GM21528 (cell line): ENCODE measurements at regions not wholly inside any gene's neighbourhood (a gene's known extent, or its start where the extent isn't known, plus 50 kb on each side); places are given as distances from the start of the nearest gene placed in this dataset.

ENCODE experiments used
- ATAC-seq: cut with Tn5 transposase; IDR thresholded peaks from one replicate; pipeline ENCODE4 v1.9.1; 2021; ENCODE audit warnings: mild to moderate bottlenecking, moderate library complexity; ENCODE audit not compliant: unreplicated experiment, low FRiP score

DNA sequence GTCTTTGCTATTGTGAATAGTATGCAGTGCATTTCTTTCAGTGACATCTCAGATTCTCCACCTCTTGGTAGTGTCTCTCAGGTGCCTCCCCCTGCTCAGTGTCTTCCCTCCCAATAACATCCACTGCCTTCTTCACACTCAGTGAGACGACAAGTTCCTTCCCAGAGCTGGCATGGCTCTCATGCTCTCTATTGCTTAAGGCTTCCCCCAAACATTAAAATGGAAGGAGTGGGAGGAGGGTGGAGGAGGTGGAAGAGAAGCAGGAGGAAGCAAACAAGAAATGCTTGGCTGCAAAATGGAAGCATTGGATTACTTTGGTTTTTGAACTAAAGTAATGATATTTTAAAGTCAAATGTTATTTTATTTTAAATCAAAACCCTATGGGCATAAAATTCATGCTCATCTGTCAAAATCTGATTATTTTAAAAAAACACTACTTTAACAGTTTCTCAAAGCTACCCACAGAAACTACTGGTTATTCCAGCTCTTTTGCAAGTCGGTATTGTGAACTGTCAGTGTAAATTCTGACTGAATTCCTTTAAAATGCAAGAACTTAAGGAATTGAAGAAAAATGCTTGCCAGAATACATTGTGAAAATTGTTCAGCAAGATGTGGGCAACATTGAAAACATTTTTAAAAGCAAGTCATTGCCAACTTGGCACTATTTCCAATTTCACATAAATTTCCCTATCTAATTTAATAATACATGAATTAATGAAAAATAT is 727.6 kb upstream of the ARGLU1 start:
- no peak for ATAC-seq

DNA sequence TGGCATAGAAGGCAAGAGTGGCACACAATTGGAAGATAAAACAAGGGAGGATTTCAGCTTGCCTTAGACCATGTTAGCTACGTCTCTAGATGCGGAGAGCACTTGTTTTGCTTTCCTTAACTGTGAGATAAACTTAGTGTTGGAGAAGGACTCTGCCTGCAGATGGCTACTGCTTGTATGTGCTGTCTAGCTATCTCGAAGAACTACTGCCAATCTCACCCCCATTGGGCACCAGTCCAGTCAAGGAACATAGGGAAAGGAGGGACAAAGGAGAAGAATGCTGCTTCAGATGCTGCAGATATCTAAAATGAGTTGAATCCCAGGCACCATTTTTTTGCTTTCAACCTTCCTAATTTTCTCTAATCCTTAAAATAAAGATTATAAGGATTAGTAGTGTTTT is 726.0 kb upstream of the ARGLU1 start:
- no peak for ATAC-seq

DNA sequence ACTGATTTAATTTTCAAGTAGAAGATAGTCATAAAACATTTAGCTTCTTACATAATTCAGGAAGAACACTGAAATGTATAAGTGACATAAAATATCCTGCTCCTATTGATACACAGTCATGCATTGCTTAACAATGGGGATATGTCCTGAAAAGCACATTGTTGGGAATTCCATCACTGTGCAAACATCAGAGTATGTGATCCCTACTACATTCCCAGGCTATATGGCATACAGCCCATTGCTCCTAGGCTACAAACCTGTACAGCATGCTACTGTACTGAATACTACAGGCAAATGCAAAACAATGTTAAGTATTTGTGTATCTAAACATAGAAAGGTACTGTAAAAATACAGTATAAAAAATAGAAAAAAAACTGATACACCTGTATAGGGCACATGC is 723.9 kb upstream of the ARGLU1 start:
- ATAC-seq = no peak

DNA sequence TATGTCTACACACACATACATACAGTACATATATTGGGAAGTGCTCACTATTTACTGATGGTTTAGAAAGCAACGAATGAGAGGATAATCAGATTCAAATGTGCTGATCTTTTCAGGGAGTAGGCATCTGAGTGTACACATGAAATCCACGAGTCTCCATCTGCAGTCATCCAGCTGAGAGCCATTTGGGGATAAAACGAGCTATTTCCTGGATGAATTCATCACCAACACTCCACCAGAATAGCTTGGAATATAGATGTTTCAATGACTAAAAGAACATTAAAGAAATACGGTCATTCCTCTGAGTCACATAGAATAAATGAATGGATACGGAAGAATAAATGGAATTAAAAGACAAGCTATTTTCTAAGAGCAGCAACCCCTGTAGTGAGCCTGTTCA is 721.6 kb upstream of the ARGLU1 start:
- ATAC-seq = no peak

DNA sequence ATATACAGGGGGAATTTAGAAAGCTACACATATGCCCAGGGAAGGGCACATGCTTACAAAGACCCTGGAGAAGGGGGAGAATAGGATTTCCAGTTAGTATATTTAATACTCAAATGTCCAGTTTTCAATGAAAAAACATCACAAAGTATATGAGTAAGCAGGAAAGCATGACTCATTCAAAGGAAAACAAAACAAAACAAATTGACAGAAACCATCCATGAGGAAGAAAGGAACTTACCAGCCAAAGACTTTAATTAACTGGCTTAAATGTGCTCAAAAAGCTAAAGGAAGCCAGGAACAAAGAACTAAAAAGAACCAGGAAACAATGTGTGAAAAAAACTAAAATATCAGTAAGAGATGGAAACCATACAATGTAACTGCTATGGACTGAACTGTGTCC is 716.2 kb upstream of the ARGLU1 start:
- ATAC-seq = no peak

DNA sequence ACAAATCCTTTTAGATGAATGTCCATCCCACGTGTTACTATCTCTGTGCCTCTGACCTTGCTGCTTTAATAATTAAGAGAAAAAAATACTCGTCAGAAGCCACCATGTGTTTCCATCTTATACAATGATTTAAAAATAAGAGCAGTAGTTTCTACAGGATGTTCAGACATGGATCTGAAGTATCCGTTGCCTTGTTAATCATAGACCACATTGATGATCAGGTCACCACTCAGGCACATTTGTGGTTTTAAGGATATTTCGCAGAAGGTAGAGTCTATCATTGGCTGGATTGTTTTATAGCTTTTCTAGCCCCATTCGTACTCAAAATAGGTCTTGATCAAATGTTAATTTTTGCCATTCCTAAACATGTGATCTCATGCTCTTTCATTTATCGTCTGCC is 710.0 kb upstream of the ARGLU1 start:
- no peak for ATAC-seq

DNA sequence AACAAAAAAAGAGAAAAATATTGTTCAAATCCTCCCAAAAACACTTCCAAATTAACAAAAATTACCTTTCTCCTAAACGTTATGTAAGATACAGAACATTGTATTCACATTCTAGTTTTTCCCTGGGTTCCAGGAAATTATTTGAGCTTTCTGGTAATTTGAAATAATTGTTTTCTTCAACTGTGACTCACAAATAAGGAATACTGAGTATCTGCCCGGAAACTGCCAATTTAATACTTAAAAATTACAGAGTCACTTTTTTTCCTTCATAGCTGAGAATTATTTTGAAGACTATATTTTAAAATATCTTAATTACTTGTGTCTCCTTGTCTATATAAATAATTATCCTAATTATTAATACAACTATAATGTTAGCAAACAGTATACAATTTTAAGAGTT is 709.0 kb upstream of the ARGLU1 start:
- ATAC-seq = no peak

DNA sequence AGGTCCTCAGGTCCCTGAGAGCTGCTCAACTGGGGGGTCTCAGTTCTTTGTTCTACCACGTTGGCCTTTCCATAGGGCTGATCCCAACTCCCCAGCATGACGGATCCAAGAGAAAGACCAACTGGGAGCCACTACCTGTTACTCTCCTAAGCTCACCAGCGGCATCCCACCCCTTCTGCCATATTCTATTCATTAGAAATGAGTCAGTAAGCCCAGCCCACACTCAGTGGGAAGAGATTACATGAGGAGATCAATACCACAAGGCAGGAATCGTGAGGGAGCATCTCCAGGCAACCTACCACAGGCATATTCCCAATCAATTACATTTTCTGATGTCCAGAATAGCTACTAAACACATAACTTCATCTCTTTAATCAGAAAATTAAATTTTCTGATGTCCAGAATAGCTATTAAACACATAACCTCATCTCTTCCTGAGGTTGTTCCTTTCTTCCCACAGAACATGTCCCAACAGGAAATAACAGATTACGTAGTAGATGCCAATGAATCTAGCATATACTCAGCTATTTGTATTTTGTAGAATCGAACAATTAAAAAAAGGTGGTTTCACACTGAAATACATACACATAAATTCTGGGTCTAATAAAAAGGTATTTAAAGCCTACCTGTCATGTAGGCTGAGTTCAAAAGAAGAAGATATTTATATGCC is 708.1 kb upstream of the ARGLU1 start:
- ATAC-seq = no peak

DNA sequence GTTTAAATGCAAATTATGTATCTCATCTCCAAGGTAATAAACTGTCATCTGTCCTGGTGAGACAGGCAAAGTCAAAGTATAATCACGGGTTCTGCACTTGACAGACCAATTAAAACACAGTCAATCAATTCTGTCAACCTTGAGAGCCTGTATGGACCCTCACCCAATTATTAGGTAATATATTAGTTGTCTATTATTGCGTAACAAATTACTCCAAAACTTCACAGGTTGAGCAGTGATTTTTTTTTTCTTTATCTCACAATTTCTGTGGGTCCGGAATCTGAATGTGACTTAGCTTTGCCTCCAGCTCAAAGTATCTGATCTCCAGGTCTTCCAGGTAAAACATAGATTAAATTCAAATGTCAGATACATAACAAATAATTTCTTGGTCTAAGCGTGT is 707.4 kb upstream of the ARGLU1 start:
- ATAC-seq = no peak

DNA sequence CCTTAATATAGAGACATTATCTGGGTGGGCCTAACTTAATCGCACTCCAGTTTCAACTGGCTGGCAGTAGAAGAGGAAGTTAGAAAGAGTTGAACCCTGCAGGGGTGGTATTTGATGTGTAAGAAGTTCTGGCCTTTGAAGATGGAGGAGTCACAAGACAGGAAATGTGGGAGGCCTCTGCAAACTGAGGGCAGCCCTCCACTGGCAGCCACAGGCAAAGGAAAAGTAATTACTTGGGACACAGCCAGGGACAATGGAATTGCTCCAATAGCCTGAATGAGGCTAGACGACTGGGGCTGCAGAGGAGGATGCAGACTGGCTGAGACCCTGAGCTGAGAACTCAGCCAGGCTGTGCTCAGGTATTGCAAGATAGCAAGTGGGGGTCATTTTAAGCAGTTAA is 703.3 kb upstream of the ARGLU1 start:
- no peak for ATAC-seq

DNA sequence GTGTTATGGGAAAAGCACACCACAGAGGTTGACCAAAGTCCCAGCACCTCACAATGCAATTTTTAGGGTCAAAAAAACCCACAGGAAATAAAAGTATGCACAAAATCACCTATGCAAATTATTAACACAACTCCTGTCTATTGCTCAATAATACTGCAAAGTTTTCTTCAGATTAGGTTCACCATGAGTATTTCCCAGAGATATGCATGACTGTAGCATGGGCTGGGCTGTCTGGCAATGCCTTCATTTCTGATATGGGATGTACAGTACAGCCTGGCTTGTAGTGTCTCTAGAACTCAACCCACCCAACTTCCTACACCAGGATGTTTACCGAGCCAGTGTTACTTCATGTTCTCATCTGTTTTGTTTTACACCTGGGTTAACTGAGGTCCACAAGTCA is 698.7 kb upstream of the ARGLU1 start:
- no peak for ATAC-seq

DNA sequence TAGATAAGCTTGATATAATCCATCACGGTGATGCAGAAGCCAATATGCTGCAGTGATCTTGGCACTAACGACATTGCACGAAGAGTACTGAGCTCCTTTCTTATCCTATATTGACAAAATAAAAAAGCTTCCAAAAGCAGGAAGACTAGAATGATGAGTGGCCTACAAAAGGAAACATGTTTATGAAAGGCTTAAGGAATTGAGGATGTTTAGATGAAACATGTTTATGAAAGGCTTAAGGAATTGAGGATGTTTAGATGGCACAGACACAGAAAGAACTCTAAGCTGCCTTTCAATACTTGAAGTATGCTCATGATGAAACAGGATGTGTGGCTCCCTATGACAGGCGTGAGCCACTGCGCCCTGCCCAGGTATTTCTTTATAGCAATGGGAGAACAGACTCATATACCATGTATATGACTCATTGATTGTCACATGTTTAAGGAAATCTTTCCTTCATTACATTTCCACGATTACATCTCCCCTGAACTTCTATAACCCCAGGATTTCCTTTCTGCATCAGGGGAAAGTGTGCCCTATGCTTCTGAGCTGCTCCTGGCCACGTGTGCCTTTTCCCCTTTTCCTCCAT is 690.8 kb upstream of the ARGLU1 start:
- ATAC-seq = no peak

DNA sequence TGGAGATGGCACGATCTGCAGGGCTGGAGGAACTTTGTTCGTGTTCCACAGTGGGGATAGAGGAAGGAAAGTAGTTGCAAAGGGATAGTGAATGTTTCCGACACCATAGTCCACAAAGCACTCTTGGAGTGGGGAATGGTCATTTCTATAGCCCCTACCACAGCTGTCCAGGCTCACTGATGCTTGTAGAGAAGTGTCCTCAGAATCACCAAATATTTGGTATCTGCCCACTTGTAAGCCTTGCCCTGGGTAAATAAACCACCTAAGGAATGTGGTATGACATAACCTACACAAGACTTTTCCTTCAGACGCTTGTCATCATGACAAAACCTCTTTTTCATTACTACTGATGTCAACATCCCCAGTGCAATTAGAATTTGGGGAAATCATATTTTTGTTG is 686.5 kb upstream of the ARGLU1 start:
- ATAC-seq = no peak

DNA sequence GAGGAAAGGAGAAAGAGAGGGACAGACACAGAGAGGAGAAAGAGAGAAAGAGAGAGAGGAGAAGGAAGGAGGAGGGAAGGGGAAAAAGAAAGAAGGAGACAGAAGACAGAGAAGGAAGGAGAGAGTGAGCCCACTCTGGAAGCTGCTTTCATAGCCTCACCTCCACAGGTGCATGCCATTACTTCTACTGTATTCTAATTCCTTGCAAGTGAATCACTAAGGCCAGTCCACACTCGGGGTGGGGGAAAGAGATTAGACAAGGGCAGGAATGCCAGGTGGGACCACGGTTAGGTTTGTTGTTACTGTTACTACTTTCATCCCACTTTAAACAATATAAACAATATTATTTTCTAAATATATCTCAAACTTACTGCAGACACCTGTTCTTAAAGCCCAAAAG is 684.5 kb upstream of the ARGLU1 start:
- ATAC-seq = no peak

DNA sequence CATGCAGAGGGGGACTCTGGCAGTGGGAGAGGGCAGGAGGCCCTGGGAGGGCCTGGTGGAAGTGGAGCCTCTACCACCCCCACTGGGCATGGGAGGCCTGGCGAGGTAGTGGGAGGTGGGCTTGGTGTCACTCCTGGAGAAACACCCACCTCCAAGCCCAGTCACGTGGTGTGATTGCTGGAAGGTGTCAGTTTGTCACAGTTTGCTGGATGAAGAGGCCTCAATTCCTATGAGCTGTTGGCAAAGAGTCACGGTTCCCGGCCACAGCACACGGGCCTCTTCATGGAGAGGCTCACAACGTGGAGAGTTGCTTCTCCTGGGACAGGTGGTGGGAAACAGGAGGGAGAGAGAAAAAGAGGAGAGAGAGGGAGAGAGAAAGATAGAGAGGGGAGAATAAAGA is 684.1 kb upstream of the ARGLU1 start:
- ATAC-seq = no peak

DNA sequence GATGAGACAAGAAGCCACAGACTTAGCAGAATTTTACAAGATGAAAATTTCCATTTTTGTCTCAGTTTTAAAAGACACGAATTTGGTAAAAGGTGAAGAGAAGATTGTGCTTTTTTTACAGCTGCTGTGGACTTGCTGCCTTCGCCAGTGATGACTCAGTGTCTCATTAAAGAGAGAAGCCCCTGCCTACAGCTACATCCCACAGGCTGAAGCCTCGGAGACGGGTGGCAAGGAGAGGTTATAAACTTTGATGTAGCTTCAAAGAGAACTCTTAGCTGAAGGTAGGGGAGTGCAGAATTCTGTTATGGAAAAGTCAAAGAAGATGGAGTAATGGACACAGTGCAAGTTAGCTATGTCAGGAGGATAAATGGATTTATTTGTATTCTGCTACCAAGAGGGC is 683.4 kb upstream of the ARGLU1 start:
- no peak for ATAC-seq

DNA sequence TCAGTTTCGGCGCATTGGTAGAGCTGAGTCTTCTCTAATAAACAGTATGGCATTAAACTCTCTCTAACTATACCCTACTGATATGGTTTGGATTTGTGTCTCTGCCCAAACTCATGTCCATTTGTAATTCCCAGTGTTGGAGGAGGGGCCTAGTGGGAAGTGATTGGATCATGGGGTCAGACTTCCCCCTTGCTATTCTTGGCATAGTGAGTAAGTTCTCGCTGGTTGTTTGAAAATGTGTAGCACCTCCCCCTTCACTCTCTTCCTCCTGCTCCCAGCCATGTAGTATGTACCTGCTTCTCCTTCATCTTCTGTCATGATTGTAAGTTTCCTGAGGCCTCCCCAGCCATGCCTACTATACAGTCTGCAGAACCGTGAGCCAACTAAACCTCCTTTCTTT is 682.7 kb upstream of the ARGLU1 start:
- no peak for ATAC-seq

DNA sequence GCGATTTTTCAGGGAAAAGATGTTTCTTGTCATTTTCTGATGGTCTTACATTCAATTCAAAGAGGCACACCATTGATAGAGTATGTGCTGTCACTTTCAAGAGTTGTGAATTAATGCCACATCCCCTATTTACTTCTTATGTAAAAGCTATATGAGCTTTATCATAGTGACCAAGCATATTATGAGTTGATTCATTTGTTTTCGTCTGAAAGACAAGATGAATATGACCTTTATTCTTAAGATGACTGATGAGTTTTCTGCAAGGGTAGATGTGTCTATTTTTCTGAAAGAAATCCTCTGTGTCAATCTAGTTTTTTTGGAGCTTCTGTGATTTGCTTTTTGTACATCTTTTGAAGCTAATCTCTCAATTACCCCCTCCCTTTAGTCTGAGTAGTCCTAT is 676.3 kb upstream of the ARGLU1 start:
- no peak for ATAC-seq

DNA sequence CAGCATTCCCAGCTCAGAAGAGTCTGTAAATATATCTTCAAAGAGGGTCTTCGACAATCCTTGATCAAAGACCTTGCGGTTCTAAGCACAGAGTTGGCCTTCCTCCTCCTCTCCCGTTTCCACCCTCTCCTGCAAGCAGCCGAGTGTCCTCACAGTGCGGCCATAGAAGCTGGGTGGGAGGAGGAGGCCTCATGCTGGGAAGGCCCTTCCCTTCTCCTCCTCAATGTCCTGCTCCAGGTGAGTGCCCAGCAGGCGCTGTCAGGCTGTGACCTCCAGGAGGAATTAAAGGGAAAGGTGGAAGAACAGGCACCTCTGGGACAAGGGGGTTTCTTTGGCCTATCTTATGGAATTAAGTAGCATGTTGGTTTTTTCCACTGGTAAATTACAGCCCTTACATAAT is 674.2 kb upstream of the ARGLU1 start:
- no peak for ATAC-seq

DNA sequence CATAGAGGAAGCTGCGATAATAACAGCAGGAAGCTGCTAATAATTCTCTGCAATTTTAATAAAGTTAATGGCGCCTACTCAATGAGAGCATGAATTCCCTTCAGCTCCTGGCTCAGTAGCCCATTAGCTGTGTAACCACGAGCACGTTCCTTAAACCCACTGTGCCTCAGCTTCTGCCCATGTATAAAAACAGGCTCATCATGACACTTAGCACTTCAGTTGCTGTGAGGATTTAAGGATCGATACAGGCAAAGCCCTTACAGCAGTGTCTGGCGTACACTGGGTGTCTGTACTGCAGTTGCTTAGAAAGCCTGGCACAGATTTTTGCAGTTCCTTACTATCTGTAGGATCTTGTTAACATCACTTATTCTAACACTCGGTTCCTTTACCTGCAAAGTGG is 673.4 kb upstream of the ARGLU1 start:
- ATAC-seq = no peak

DNA sequence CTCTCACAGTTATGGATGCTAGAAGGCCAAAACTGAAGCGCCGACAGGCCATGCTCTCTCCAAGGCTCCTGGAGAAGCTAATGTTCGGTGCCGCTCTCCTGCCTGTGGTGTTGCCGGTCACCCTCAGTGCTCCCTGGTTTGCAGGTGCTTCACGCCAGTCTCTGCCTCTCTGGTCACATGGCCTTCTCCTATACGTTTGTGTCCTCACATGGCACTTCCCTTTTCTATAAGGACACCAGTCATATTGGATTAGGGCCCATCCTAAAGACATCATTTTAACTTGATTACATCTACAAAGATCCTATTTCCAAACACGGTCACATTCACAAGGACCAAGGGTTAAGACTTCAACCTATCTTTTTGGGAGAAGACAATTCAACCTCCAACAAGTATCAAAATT is 671.3 kb upstream of the ARGLU1 start:
- no peak for ATAC-seq
